ENCODE measurements at regions not wholly inside any gene's neighbourhood (a gene's known extent, or its start where the extent isn't known, plus 50 kb on each side); places are given as distances from the start of the nearest gene placed in this dataset.

- H3K9me3 ChIP-seq (replicated peaks; ENCODE audit: control insufficient read depth, insufficient read depth, low read length) = no peaks in the 10 kb centered on the region
- no peak overlapping the region for H3K27ac ChIP-seq (ENCODE audit: insufficient read depth, low read depth, low read length)
- dilution Hi-C loops (cut with MboI; ENCODE audit: extremely low pct_ligation_motif_present, low sequenced_read_pairs) (no loop called here), intact Hi-C loops (cut with micrococcal nuclease) (no loop called here)
- no TSS peak for BruUV-seq (replicated peaks)
- H3K36me3 ChIP-seq (ENCODE audit: control insufficient read depth in 2 of 2, extremely low read depth in 1 of 2, insufficient read depth in 2 of 2, low read length in 2 of 2) = no peaks in the 10 kb centered on the region
- POLR2A ChIA-PET = no interaction called here
- no peak overlapping the region for H3K9ac ChIP-seq (replicated peaks; ENCODE audit: extremely low read depth, insufficient read depth, low read length)
- H3K9me1 ChIP-seq (replicated peaks; ENCODE audit: control insufficient read depth, extremely low read depth, insufficient read depth, low read length) = no peaks in the 10 kb centered on the region
- no peak overlapping the region for H2AFZ ChIP-seq (ENCODE audit: low read depth, low read length)
- TF ChIP-seq, protein P1, sequence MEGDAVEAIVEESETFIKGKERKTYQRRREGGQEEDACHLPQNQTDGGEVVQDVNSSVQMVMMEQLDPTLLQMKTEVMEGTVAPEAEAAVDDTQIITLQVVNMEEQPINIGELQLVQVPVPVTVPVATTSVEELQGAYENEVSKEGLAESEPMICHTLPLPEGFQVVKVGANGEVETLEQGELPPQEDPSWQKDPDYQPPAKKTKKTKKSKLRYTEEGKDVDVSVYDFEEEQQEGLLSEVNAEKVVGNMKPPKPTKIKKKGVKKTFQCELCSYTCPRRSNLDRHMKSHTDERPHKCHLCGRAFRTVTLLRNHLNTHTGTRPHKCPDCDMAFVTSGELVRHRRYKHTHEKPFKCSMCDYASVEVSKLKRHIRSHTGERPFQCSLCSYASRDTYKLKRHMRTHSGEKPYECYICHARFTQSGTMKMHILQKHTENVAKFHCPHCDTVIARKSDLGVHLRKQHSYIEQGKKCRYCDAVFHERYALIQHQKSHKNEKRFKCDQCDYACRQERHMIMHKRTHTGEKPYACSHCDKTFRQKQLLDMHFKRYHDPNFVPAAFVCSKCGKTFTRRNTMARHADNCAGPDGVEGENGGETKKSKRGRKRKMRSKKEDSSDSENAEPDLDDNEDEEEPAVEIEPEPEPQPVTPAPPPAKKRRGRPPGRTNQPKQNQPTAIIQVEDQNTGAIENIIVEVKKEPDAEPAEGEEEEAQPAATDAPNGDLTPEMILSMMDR (IDR thresholded peaks at IDR 0.05; ENCODE audit: extremely low read depth in 1 of 2, insufficient read depth in 1 of 2, low read depth in 1 of 2, low read length in 2 of 2) = no peak
- TF ChIP-seq JUN (IDR thresholded peaks at IDR 0.05; ENCODE audit: borderline replicate concordance, insufficient read depth, insufficient read length, low read depth) (no peak), POLR2AphosphoS5 (IDR thresholded peaks at IDR 0.05; ENCODE audit: insufficient read depth, low read depth, low read length) (no peak), MYC (IDR thresholded peaks at IDR 0.05; ENCODE audit: low read depth, low read length) (no peak), POLR2A (IDR thresholded peaks at IDR 0.05; ENCODE audit: low read depth, low read length) (no peak), EZH2 (IDR thresholded peaks at IDR 0.05; ENCODE audit: borderline replicate concordance, low read depth, low read length, severe bottlenecking) (no peak), GATA2 (IDR thresholded peaks at IDR 0.05; ENCODE audit: insufficient read depth, insufficient read length, low read depth, low read length) (no peak), FOS (IDR thresholded peaks at IDR 0.05; ENCODE audit: borderline replicate concordance, insufficient read depth, low read length) (no peak)
- TF ChIP-seq, protein P2, sequence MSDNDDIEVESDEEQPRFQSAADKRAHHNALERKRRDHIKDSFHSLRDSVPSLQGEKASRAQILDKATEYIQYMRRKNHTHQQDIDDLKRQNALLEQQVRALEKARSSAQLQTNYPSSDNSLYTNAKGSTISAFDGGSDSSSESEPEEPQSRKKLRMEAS (IDR thresholded peaks at IDR 0.05; ENCODE audit: insufficient read depth, insufficient read length) = no peak
- H3K4me2 ChIP-seq (ENCODE audit: insufficient read depth, low read length) = no peak overlapping the region
- no peaks in the 10 kb centered on the region for H3K79me2 ChIP-seq (ENCODE audit: control insufficient read depth, insufficient read depth, low read length)
- H3K4me1 ChIP-seq (ENCODE audit: control insufficient read depth, extremely low read depth, insufficient read depth, low read length) = no peaks in the 10 kb centered on the region
- FAIRE-seq (no peak), DNase-seq (ENCODE audit: low read depth, low spot score) (no peak)
- H4K20me1 ChIP-seq (replicated peaks; ENCODE audit: control insufficient read depth, extremely low read depth, insufficient read depth, low read length) = no peaks in the 10 kb centered on the region
- H3K27me3 ChIP-seq (ENCODE audit: control insufficient read depth in 2 of 2, insufficient read depth in 2 of 2, low read length in 2 of 2) = no peaks in the 10 kb centered on the region
- CTCF ChIA-PET = no interaction called here
- H3K4me3 ChIP-seq (replicated peaks in 1 of 3; ENCODE audit: insufficient read depth in 1 of 3, low read depth in 1 of 3, low read length in 3 of 3) = no peak overlapping the region
Observed at GRCh38 chr4:79514621-79515329, 106.7 kb upstream of the GK2 start.
